ENCODE measurements at regions not wholly inside any gene's neighbourhood (a gene's known extent, or its start where the extent isn't known, plus 50 kb on each side); places are given as distances from the start of the nearest gene placed in this dataset.

DNA sequence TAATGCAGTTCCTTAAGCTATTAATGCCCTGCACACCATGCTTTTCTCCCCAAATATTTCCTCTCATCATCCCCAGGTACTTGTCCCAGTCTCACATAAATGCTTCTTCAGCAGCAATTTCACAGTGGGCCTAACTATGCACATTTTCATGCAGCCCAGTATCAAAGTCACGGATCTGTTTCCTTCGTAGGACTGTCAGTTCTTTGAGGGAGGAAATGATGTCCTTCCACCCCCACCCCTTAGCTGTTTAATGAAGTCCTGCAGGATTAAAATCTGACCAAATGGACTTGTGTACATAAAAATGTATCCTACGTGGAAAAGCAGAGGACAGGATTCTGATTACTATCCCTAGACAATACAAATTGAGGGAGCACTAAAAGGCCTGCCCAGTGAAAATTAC, 68.6 kb upstream of the ARGLU1 start:
- H3K9me3 ChIP-seq, result no peaks in the 10 kb centered on the region
- no peak overlapping the region for H3K27ac ChIP-seq (ENCODE audit: low read depth in 2 of 2, low read length in 1 of 2)
- H3K36me3 ChIP-seq (replicated peaks in 1 of 2; ENCODE audit: control insufficient read depth in 1 of 2, insufficient read depth in 2 of 2, low read length in 1 of 2), result no peaks in the 10 kb centered on the region
- H3K4me2 ChIP-seq, result no peak overlapping the region
- H3K9ac ChIP-seq, result no peak overlapping the region
- no peaks in the 10 kb centered on the region for H3K79me2 ChIP-seq (ENCODE audit: insufficient read depth)
- no peaks in the 10 kb centered on the region for H4K20me1 ChIP-seq (ENCODE audit: insufficient read depth)
- 52% methylated on average over 3 of the region's 3 CpGs for WGBS (ENCODE audit: low lambda C conversion rate)
- POLR2A ChIA-PET, result no interaction called here
- CTCF ChIA-PET, result interaction anchor here (1.0 to 2.0 kb wide), 2 partner anchors 10 to 16 kb away, joined by 4 to 5 read pairs; no protein-coding TSS in a partner anchor
- no peak overlapping the region for H2AFZ ChIP-seq (ENCODE audit: low read depth)
- DNase-seq, result no peak
- H3K4me3 ChIP-seq (ENCODE audit: low read depth in 2 of 2, low read length in 1 of 2), result no peak overlapping the region
- no peaks in the 10 kb centered on the region for H3F3A ChIP-seq (replicated peaks; ENCODE audit: insufficient read depth)
- no peaks in the 10 kb centered on the region; a peak in 1 of 4 replicates for H3K4me1 ChIP-seq (ENCODE audit: control insufficient read depth in 1 of 2, insufficient read depth in 2 of 2, low read depth in 1 of 2, low read length in 1 of 2)
- no peaks in the 10 kb centered on the region for H3K9me2 ChIP-seq
- TF ChIP-seq RFX5 (IDR thresholded peaks at IDR 0.05; ENCODE audit: low read length) (no peak), CHD2 (IDR thresholded peaks at IDR 0.05; ENCODE audit: low read length, partially characterized antibody) (no peak), GATA2 (CRISPR knock-in tag; IDR thresholded peaks at IDR 0.05) (no peak), POLR2AphosphoS5 (IDR thresholded peaks at IDR 0.05; ENCODE audit: low read depth, low read length) (no peak), TCF12 (IDR thresholded peaks at IDR 0.05) (no peak), TAF1 (IDR thresholded peaks at IDR 0.05; ENCODE audit: borderline replicate concordance, low read depth, low read length) (no peak), MEF2A (IDR thresholded peaks at IDR 0.05; ENCODE audit: borderline replicate concordance, low read depth) (no peak), EZH2phosphoT487 (IDR thresholded peaks at IDR 0.05; ENCODE audit: borderline replicate concordance, low read depth) (no peak), GABPA (IDR thresholded peaks at IDR 0.05; ENCODE audit: low read depth) (no peak), FOXJ3 (CRISPR knock-in tag; IDR thresholded peaks at IDR 0.05) (no peak), NRF1 (IDR thresholded peaks at IDR 0.05; ENCODE audit: low read depth, low read length) (no peak), USF1 (IDR thresholded peaks at IDR 0.05; ENCODE audit: borderline replicate concordance, low read depth) (no peak), SIN3A (IDR thresholded peaks at IDR 0.05; ENCODE audit: borderline replicate concordance, low read depth, low read length) (no peak), TEAD4 (IDR thresholded peaks at IDR 0.05; ENCODE audit: borderline replicate concordance, insufficient read depth) (no peak), EP300 (IDR thresholded peaks at IDR 0.05; ENCODE audit: borderline replicate concordance in 1 of 2, low read depth in 1 of 2, low read length in 1 of 2) (no peak), RCOR1 (IDR thresholded peaks at IDR 0.05; ENCODE audit: low read length) (no peak)
- TF ChIP-seq, protein P1, sequence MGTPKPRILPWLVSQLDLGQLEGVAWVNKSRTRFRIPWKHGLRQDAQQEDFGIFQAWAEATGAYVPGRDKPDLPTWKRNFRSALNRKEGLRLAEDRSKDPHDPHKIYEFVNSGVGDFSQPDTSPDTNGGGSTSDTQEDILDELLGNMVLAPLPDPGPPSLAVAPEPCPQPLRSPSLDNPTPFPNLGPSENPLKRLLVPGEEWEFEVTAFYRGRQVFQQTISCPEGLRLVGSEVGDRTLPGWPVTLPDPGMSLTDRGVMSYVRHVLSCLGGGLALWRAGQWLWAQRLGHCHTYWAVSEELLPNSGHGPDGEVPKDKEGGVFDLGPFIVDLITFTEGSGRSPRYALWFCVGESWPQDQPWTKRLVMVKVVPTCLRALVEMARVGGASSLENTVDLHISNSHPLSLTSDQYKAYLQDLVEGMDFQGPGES (IDR thresholded peaks at IDR 0.05; ENCODE audit: low read depth, low read length), result no peak
- TF ChIP-seq, protein P2, sequence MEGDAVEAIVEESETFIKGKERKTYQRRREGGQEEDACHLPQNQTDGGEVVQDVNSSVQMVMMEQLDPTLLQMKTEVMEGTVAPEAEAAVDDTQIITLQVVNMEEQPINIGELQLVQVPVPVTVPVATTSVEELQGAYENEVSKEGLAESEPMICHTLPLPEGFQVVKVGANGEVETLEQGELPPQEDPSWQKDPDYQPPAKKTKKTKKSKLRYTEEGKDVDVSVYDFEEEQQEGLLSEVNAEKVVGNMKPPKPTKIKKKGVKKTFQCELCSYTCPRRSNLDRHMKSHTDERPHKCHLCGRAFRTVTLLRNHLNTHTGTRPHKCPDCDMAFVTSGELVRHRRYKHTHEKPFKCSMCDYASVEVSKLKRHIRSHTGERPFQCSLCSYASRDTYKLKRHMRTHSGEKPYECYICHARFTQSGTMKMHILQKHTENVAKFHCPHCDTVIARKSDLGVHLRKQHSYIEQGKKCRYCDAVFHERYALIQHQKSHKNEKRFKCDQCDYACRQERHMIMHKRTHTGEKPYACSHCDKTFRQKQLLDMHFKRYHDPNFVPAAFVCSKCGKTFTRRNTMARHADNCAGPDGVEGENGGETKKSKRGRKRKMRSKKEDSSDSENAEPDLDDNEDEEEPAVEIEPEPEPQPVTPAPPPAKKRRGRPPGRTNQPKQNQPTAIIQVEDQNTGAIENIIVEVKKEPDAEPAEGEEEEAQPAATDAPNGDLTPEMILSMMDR (IDR thresholded peaks at IDR 0.05), result no peak
- H3K27me3 ChIP-seq (ENCODE audit: insufficient read depth), result no peaks in the 10 kb centered on the region
